Immature natural killer cell (primary cell): ENCODE measurements at regions not wholly inside any gene's neighbourhood (a gene's known extent, or its start where the extent isn't known, plus 50 kb on each side); places are given as distances from the start of the nearest gene placed in this dataset.
"Not testable (repeated sequence)": the region's sequence is repeated elsewhere in the genome, so short reads cannot be mapped to it uniquely, and the experiment has no call there.

Experiments
- DNase-seq, 3 donors: peaks; one replicate each; pipeline ENCODE4 v3.0.0; 2022; ENCODE audit warnings: mixed read lengths in 1 of 3
- H3K27ac Mint-ChIP-seq, 6 donors: one replicate each; pipeline ENCODE4 v1.8.0; 2020; ENCODE audit warnings: mixed read lengths in 6 of 6, mild to moderate bottlenecking in 5 of 6, inconsistent platforms in 4 of 6, moderate library complexity in 3 of 6
- H3K27me3 Mint-ChIP-seq, 3 donors: one replicate each; pipeline ENCODE4 v1.8.0; 2020 to 2021; ENCODE audit warnings: low read depth in 3 of 3, mild to moderate bottlenecking in 3 of 3, mixed read lengths in 3 of 3, moderate library complexity in 3 of 3, inconsistent platforms in 1 of 3
- H3K36me3 Mint-ChIP-seq, 3 donors: one replicate each; pipeline ENCODE4 v1.8.0; 2020; ENCODE audit warnings: mixed read lengths in 3 of 3, inconsistent platforms in 2 of 3, mild to moderate bottlenecking in 2 of 3
- H3K4me1 Mint-ChIP-seq, 2 donors: one replicate each; pipeline ENCODE4 v1.8.0; 2020; ENCODE audit warnings: inconsistent platforms in 2 of 2, mild to moderate bottlenecking in 2 of 2, mixed read lengths in 2 of 2, moderate library complexity in 1 of 2
- H3K4me3 Mint-ChIP-seq, 5 donors: one replicate each; pipeline ENCODE4 v1.8.0; 2020; ENCODE audit warnings: mild to moderate bottlenecking in 5 of 5, mixed read lengths in 5 of 5, inconsistent platforms in 3 of 5, moderate library complexity in 3 of 5
- H3K9me3 Mint-ChIP-seq, 6 donors: one replicate each; pipeline ENCODE4 v1.8.0; 2020; ENCODE audit warnings: mild to moderate bottlenecking in 6 of 6, mixed read lengths in 6 of 6, inconsistent platforms in 4 of 6, moderate library complexity in 3 of 6

DNA sequence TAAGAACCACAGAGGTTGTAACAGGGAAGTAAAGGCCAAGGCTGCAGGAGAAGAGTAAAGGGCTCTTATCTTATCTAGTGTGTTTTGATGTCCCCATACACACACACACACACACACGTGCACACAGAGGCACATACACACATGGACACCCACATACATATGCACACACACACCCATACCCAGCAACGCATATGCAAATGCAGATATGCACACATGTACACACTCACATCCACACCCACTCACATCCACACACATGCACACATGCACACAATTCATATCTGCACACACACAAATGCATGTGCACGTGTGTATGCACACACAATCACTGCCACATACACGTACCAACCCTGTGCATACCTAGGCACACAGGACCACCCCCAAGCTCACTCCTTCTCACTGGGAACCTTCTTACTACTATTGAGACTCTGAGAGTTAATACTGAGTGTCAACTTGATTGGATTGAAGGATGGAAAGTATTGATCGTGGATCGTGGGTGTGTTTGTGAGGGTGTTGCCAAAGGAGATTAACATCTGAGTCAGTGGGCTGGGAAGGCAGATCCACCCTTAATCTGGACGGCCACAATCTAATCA is 99.0 kb upstream of the AKAP13 start:
- H3K27ac Mint-ChIP-seq = no peak overlapping the region

DNA sequence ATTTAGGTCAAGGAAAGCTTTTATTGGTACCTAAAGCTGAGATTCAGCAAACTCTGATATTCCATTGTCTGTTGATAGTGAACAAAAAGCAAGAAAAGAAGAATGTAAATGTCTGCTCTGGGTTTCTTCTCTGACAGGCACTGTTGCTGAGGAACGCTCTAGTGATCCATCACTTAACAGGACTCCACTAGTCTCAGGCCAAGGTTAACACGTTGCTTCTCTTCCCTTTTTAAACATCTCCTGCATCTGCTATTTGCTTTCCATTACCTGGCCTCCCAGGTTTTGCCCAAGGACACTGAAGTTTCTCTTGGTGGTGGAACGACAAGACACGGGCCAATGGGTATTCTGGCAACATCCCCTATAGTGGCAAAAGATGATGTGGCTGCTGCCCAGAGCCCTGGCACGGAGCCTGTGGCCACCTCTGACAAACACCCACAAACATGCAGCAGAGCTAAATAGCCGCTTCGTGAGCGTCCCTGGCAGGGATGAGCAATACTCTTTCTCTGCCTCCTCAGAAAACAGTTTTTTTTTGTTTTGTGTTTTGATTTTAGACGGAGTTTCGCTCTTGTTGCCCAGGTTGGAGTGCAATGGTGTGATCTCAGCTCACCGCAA is 97.8 kb upstream of the AKAP13 start:
- Mint-ChIP-seq H3K9me3 (no peaks in the 10 kb centered on the region), H3K27ac (peak overlapping the region in 1 of 6 donors; percentile 20), H3K27me3 (peaks cover 3 to 9% (median 6%) of the 10 kb centered on the region in 3 donors), H3K36me3 (no peaks in the 10 kb centered on the region), H3K4me1 (no peaks in the 10 kb centered on the region), H3K4me3 (no peak overlapping the region)
- no peak for DNase-seq

More for the DNA sequence above, 99.0 kb upstream of the AKAP13 start:
- H3K4me3 Mint-ChIP-seq = no peak overlapping the region
- H3K36me3 Mint-ChIP-seq = no peaks in the 10 kb centered on the region
- no peaks in the 10 kb centered on the region for H3K4me1 Mint-ChIP-seq
- H3K27me3 Mint-ChIP-seq = peaks cover 1 to 3% (median 3%) of the 10 kb centered on the region in 3 donors
- DNase-seq = no peak
- no peaks in the 10 kb centered on the region for H3K9me3 Mint-ChIP-seq

DNA sequence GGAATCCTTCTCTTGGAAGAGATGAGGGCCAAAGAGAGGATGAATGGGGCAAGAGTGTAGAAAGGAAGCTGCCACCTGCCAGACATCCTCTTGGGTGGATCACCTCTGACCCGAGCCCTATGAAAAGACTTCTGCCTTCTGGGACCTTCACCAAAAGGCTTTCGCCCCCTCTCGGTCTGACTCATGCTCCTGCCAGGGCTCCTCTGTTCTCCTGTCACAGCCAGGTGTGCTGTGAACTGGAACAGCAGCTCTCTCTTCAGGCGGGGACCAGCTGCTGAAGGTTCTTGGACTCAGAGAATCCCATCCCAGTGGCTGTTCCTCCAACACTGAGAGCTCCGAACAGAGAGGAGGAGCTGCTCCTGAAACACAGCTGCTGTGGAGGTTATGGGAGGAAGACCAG is 96.6 kb upstream of the AKAP13 start:
- H3K27me3 Mint-ChIP-seq, H3K36me3 Mint-ChIP-seq, H3K9me3 Mint-ChIP-seq, H3K27ac Mint-ChIP-seq, H3K4me3 Mint-ChIP-seq, DNase-seq, H3K4me1 Mint-ChIP-seq: not testable (repeated sequence)

DNA sequence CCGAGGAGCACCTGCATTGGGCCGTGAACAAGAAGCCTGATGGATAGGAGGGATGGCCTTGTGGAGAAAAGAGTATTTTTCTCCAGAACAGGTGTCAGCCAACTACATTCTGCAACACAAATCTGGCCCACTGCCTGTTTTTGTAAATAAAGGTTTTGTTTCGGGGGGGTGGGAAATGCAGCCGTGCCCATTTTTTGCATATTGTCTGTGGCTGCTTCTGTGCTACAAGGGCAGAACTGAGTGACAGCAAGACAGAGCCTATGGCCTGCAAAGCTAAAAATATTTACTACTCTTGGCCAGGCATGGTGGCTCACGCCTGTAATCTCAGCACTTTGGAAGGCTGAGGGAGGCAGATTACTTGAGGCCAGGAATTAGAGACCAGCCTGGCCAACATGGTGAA is 95.9 kb upstream of the AKAP13 start:
- no peak overlapping the region for H3K4me3 Mint-ChIP-seq
- no peaks in the 10 kb centered on the region for H3K36me3 Mint-ChIP-seq
- no peak for DNase-seq
- no peak overlapping the region for H3K27ac Mint-ChIP-seq
- H3K4me1 Mint-ChIP-seq = no peaks in the 10 kb centered on the region
- H3K9me3 Mint-ChIP-seq = no peaks in the 10 kb centered on the region
- peaks cover 3 to 7% (median 6%) of the 10 kb centered on the region in 3 donors for H3K27me3 Mint-ChIP-seq

DNA sequence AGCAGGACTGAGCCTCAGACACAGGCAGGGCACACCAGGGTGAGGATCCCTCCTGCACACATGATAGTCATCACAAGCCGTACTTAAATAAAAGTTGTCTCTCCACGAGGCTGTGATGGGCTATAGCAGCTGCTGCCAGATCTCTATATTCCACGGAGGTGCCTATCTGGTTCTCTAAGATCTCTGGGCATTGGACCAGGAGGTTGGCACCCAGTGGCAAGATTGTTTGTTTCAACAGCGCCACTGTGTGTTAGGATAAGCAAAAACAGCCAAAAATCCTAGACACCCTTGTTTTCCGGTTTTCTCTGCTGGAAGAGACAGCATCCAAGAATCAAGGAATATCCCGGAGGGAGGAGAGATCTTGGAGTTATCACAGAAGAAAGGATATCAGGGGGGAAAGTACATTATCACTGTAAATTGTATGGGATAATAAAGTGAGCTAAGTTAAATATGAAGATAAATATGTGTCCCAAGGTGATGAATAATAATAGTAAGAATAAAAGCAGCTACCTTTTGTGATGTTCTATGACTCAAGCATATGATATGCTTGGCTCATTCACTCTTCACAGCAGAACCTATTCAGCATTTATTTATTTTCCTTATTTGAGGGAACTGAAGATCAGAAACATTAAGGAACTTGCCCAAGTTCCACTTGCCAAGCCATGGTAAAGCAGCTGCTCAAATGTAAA is 90.6 kb upstream of the AKAP13 start:
- peak in 1 of 3 donors; percentile 27 for DNase-seq
- no peak overlapping the region for H3K27ac Mint-ChIP-seq
- no peaks in the 10 kb centered on the region for H3K36me3 Mint-ChIP-seq

DNA sequence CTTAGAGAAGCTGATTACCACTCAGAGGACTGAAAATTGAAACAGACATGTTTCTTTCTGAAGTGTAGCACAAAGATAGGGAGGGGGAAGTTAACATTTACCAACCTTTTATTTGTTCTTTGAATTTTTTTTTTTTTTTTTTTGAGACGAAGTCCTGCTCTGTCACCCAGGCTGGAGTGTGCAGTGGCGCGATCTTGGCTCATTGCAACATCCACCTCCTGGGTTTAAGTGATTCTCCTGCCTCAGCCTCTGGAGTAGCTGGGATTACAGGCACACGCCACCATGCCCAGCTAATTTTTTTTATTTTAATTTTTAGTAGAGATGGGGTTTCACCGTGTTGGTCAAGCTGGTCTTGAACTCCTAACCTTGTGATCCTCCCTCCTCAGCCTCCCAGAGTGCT is 87.8 kb upstream of the AKAP13 start:
- not testable (repeated sequence) for H3K9me3 Mint-ChIP-seq, H3K27me3 Mint-ChIP-seq, H3K36me3 Mint-ChIP-seq, DNase-seq, H3K4me3 Mint-ChIP-seq, H3K27ac Mint-ChIP-seq
- H3K4me1 Mint-ChIP-seq = peaks cover 3 to 10% of the 10 kb centered on the region in 2 donors

More for the DNA sequence above, 90.6 kb upstream of the AKAP13 start:
- Mint-ChIP-seq H3K9me3 (no peaks in the 10 kb centered on the region), H3K4me3 (no peak overlapping the region), H3K27me3 (peaks cover 2 to 11% (median 9%) of the 10 kb centered on the region in 3 donors), H3K4me1 (no peaks in the 10 kb centered on the region)

DNA sequence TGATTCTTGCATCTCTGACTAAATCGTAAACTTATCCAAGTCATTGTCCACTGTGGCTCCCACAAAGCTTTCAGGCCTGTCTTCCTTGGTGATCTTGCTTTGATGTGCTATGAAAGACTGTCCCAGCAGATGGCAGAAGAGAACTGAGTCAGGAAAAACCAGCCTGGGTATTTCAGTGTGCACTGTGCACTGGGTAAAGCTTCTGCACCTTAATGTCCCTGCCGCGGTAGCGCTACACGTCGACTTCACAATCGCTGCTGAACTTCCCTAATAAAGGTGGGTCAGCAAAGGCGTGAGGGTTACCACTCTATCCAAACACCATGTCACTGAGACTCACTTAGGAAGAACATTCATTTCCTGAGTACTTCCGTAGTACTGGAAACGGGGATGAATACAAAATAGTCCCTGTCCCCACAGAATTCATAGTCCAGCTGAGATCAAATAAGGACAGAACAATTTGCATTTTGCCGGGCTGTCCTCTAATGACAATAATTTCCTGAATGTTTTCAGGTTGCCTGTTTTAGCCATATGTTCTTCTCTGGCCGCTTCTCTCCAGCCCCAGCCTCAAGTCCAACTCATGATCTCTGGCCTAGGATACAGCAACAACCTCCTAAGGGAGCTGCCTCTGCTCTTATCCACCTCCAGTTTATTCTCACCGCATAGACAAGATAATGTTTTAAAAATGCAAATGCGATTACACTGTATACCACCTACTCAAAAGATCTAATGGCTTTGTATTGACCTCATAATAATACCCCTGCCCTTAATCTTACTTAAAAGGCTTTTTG is 83.6 kb upstream of the AKAP13 start:
- Mint-ChIP-seq H3K4me1 (peaks cover 3 to 10% of the 10 kb centered on the region in 2 donors), H3K9me3 (no peaks in the 10 kb centered on the region), H3K4me3 (peak overlapping the region in 3 of 5 donors; percentile 47 to 68 (median 62)), H3K27ac (peak overlapping the region in 1 of 6 donors; percentile 5), H3K27me3 (peaks cover 3 to 7% (median 4%) of the 10 kb centered on the region in 3 donors), H3K36me3 (no peaks in the 10 kb centered on the region)
- DNase-seq = peak; percentile 40 to 62 (median 56)

DNA sequence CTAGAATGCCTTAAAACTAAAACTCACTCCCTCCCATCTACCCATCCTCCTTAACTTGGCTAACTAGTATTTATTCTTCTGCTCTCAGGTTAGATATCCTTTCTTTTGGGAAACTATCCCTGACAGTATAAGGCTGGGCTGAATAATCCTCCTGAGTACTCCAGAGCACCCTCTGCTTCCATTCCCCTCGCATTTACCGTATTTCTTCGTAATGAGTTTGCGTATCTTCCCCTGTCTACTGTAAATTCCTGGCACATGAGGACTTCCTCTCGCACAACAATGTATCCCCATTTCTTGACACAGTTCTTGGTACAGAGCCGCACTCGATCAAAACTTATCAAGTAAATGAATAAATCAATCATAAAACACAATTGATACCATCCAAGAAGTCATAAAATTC is 82.9 kb upstream of the AKAP13 start:
- DNase-seq = no peak
- H3K4me1 Mint-ChIP-seq = peaks cover 3 to 10% of the 10 kb centered on the region in 2 donors
- H3K4me3 Mint-ChIP-seq = peak overlapping the region in 1 of 5 donors; percentile 8
- H3K9me3 Mint-ChIP-seq = no peaks in the 10 kb centered on the region
- H3K27ac Mint-ChIP-seq = peak overlapping the region in 2 of 6 donors; percentile 5 to 28
- peaks cover 1 to 5% (median 2%) of the 10 kb centered on the region in 3 donors for H3K27me3 Mint-ChIP-seq
- no peaks in the 10 kb centered on the region for H3K36me3 Mint-ChIP-seq

DNA sequence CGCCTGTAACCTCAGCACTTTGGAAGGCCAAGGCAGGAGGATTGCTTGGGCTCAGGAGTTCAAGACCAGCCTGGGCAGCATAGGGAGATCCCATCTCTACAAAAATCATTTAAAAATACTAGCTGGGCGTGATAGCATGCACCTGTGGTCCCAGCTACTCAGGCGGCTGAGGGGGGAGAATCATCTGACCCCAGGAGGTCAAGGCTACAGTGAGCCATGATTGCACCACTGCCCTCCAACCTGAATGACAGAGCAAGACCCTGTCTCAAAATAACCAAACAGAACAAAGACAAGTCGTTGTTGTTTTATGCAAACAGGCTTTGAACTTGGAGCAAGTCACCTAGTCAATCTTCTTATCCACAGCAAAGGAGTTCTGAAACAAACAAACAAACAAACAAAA is 82.0 kb upstream of the AKAP13 start:
- Mint-ChIP-seq H3K27ac (peak overlapping the region in 1 of 6 donors; percentile 18), H3K4me1 (peaks cover 3 to 10% of the 10 kb centered on the region in 2 donors), H3K4me3 (no peak overlapping the region), H3K36me3 (no peaks in the 10 kb centered on the region), H3K9me3 (no peaks in the 10 kb centered on the region), H3K27me3 (peaks cover 1 to 5% (median 2%) of the 10 kb centered on the region in 3 donors)
- no peak for DNase-seq

DNA sequence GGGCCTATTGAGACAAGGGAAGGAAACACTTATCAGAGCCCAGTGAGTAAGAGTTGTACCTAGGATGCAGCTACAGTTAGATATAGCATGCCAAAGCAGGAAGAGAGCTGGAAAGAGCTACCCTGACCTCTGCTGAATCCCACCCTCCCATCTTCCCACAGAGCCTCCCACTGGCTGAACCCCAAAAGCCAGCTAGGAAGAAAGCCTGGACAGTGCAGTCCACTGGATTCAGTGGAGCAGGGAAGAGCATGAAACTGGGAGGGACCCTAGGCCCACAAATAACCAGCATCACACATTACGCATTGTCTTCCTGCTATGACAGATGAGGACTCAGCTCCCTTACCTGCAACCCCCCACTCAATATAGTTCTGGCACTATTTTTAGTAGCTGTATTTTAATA is 81.5 kb upstream of the AKAP13 start:
- no peak overlapping the region for H3K4me3 Mint-ChIP-seq
- peaks cover 3 to 10% of the 10 kb centered on the region in 2 donors for H3K4me1 Mint-ChIP-seq

DNA sequence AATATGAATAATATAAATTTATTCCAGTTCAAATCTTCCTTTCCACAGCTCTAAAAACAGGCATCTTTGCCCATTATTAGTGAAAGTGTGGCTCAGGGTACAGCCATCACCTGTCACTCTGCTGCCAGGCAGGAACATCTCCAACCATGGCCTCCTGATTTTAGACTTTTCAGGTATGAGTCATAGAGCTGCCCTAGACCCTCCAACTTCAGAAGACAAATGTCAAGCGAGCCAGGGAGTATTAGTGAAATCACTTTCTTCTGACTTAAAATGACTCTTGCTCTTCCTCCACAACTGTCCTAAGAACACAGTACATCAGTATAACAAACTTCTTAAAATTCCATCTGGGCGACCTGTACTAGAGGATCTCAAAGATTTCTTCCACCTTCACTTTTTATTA is 78.1 kb upstream of the AKAP13 start:
- Mint-ChIP-seq H3K36me3 (no peaks in the 10 kb centered on the region), H3K9me3 (no peaks in the 10 kb centered on the region)

More for the DNA sequence above, 81.5 kb upstream of the AKAP13 start:
- Mint-ChIP-seq H3K27ac (no peak overlapping the region), H3K36me3 (no peaks in the 10 kb centered on the region), H3K9me3 (no peaks in the 10 kb centered on the region), H3K27me3 (peaks cover 1 to 5% (median 2%) of the 10 kb centered on the region in 3 donors)
- DNase-seq = no peak

DNA sequence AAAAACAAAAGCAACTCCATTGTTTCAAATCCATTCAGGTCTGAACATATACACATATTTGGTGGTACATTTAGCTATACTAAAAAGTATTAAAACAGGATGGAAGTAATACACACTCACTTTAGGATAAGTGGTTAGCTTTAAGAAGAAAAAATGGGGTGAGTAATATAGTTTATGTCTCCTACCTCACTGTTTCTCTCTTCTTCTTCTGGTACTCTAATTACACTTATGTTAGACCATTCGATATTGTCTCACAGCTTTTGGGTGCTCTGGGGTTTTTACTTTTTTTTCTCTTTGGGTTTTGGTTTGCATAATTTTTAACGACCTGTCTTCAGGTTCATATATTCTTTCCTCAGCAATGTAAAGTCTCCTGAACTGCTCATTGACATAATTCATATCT is 75.4 kb upstream of the AKAP13 start:
- no peaks in the 10 kb centered on the region for H3K9me3 Mint-ChIP-seq
- no peak overlapping the region for H3K4me3 Mint-ChIP-seq
- H3K4me1 Mint-ChIP-seq = no peaks in the 10 kb centered on the region
- no peak for DNase-seq
- no peaks in the 10 kb centered on the region for H3K36me3 Mint-ChIP-seq
- H3K27me3 Mint-ChIP-seq = peaks cover 0 to 10% (median 5%) of the 10 kb centered on the region in 3 donors
- peak overlapping the region in 1 of 6 donors; percentile 17 for H3K27ac Mint-ChIP-seq

More for the DNA sequence above, 78.1 kb upstream of the AKAP13 start:
- H3K4me3 Mint-ChIP-seq = no peak overlapping the region
- H3K27ac Mint-ChIP-seq = no peak overlapping the region
- H3K4me1 Mint-ChIP-seq = no peaks in the 10 kb centered on the region
- no peak for DNase-seq
- peaks cover 0 to 8% (median 1%) of the 10 kb centered on the region in 3 donors for H3K27me3 Mint-ChIP-seq

DNA sequence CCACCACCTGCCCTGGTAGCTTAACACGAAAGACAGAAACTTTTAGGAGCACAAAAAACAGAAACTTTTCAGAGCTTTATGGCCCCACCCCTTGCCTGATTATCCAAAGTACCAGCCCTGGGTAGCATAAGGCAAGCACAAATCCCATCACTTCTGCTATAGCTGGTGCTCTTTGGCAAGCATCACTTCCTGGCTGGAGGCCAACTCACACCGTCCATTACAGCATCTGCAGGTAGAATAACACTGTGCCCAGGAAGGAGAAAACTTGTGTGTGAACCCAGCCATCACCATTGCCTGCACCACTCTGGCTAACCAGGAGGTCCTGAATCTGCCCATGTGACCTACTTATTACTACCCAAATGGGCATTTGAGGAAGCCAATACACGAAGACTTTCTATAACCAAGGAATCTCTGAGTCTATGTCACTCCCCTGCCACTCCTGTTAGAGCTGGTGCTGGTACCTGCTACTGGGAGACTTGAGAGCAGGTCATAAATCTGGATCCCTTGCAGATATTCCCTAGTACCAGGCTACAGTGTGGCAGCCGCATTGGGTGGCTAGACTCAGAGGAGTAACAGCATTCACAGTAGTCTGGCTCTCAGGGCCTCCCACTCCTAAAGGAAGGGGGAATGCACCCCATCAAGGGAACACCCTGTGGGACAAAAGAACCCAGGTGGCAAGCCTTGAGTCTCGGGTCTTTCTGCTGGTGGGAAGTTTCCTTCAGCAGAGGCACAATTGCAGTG is 73.3 kb upstream of the AKAP13 start:
- no peak overlapping the region for H3K27ac Mint-ChIP-seq

More for the DNA sequence above, 73.3 kb upstream of the AKAP13 start:
- Mint-ChIP-seq H3K27me3 (peaks cover 0 to 5% (median 5%) of the 10 kb centered on the region in 3 donors), H3K4me3 (no peak overlapping the region), H3K36me3 (no peaks in the 10 kb centered on the region), H3K4me1 (no peaks in the 10 kb centered on the region), H3K9me3 (no peaks in the 10 kb centered on the region)
- no peak for DNase-seq
